GM10266 (cell line): ENCODE measurements at regions not wholly inside any gene's neighbourhood (a gene's known extent, or its start where the extent isn't known, plus 50 kb on each side); places are given as distances from the start of the nearest gene placed in this dataset.

Experiments
- DNase-seq: peaks from one replicate; pipeline ENCODE4 v3.0.0; 2012; ENCODE audit errors: extremely low spot score
- CTCF ChIP-seq: IDR thresholded peaks from 2 replicates; pipeline ENCODE4 v1.5.1; 2012; ENCODE audit warnings: mild to moderate bottlenecking, low read depth; ENCODE audit not compliant: control insufficient read depth, insufficient read depth; ENCODE audit errors: missing control alignments

- TF ChIP-seq CTCF: no peak
- no peak for DNase-seq
Measured at GRCh38 chr19:28485292-28485691, 727.7 kb downstream of the UQCRFS1 start.

GRCh38 chr19:28483197-28483596 is 729.8 kb downstream of the UQCRFS1 start:
- no peak for DNase-seq
- TF ChIP-seq CTCF: no peak

GRCh38 chr19:28482221-28482620 is 730.7 kb downstream of the UQCRFS1 start:
- no peak for TF ChIP-seq CTCF
- DNase-seq: no peak

GRCh38 chr19:28481674-28482073 is 731.3 kb downstream of the UQCRFS1 start:
- no peak for TF ChIP-seq CTCF
- no peak for DNase-seq

GRCh38 chr19:28475525-28475924 is 737.4 kb downstream of the UQCRFS1 start:
- no peak for DNase-seq
- TF ChIP-seq CTCF: no peak

- no peak for TF ChIP-seq CTCF
- no peak for DNase-seq
Measured at GRCh38 chr19:28472843-28473242, 740.1 kb downstream of the UQCRFS1 start.

GRCh38 chr19:28471731-28472510 is 741.0 kb downstream of the UQCRFS1 start:
- no peak for TF ChIP-seq CTCF
- DNase-seq: no peak
